ENCODE measurements at regions not wholly inside any gene's neighbourhood (a gene's known extent, or its start where the extent isn't known, plus 50 kb on each side); places are given as distances from the start of the nearest gene placed in this dataset.

GRCh38 chr4:106764774-106765173 is 271.3 kb downstream of the DKK2 start:
- no peak for TF ChIP-seq YY1 (IDR thresholded peaks at IDR 0.05; ENCODE audit: insufficient read depth, insufficient read length)
- TF ChIP-seq ZNF274 (IDR thresholded peaks at IDR 0.05; ENCODE audit: low read depth, low read length): no peak
- no peak for TF ChIP-seq SUZ12 (IDR thresholded peaks at IDR 0.05; ENCODE audit: extremely low read depth, insufficient read depth, insufficient read length)
